Caco-2 (cell line): ENCODE measurements at regions not wholly inside any gene's neighbourhood (a gene's known extent, or its start where the extent isn't known, plus 50 kb on each side); places are given as distances from the start of the nearest gene placed in this dataset.

ENCODE experiments used
- BruUV-seq: library from RNA; stranded (reverse); fragments of 400-500 nt; replicated peaks from 2 replicates; lab custom pipeline; 2021; lab: Mats Ljungman, UMichigan
- CTCF ChIA-PET: fragments of 300-600 bp; sonication (Branson Sonifier 250); formaldehyde crosslinking; loops from one replicate; lab custom pipeline; 2022; ENCODE audit warnings: antibody characterized with exemption; lab: Charles Lee
- POLR2A ChIA-PET: fragments of 300-600 bp; sonication (Branson Sonifier 250); formaldehyde crosslinking; loops from one replicate; lab custom pipeline; 2022; ENCODE audit warnings: antibody characterized with exemption; lab: Charles Lee
- DNase-seq, 2 experiments: peaks; one replicate each; pipeline versions ENCODE4 v3.0.0 to v3.0.0-alpha.2; 2020 to 2022
- H3K27me3 ChIP-seq: replicated peaks from 2 replicates; pipeline ENCODE4 v1.6.0; 2011; ENCODE audit warnings: low read length; ENCODE audit not compliant: control insufficient read depth, insufficient read depth
- H3K36me3 ChIP-seq: 2 replicates; pipeline ENCODE4 v1.5.1; 2011; ENCODE audit warnings: low read length; ENCODE audit not compliant: control insufficient read depth, insufficient read depth
- H3K4me1 ChIP-seq: fragments of 250-450 bp; sonication (Bioruptor Pico); 2 replicates; pipeline ENCODE4 v1.5.1; 2020; ENCODE audit warnings: mild to moderate bottlenecking
- H3K4me3 ChIP-seq: 2 replicates; pipeline ENCODE4 v1.5.1; 2011; ENCODE audit warnings: low read depth, mild to moderate bottlenecking, control low read depth, low read length
- H3K9me3 ChIP-seq: fragments of 250-450 bp; sonication (Bioruptor Pico); 2 replicates; pipeline ENCODE4 v1.5.1; 2020; ENCODE audit warnings: mild to moderate bottlenecking, moderate library complexity
- H3K27ac Mint-ChIP-seq: one replicate; pipeline ENCODE4 v1.8.0; 2022; ENCODE audit warnings: mixed read lengths; ENCODE audit not compliant: unreplicated experiment
- H3K27me3 Mint-ChIP-seq: one replicate; pipeline ENCODE4 v1.8.0; 2022; ENCODE audit warnings: mixed read lengths; ENCODE audit not compliant: insufficient read depth, unreplicated experiment
- H3K36me3 Mint-ChIP-seq: one replicate; pipeline ENCODE4 v1.8.0; 2022; ENCODE audit warnings: mild to moderate bottlenecking, mixed read lengths; ENCODE audit not compliant: insufficient read depth, unreplicated experiment
- H3K4me1 Mint-ChIP-seq: one replicate; pipeline ENCODE4 v1.8.0; 2022; ENCODE audit warnings: low read depth, mixed read lengths; ENCODE audit not compliant: unreplicated experiment
- H3K4me3 Mint-ChIP-seq: one replicate; pipeline ENCODE4 v1.8.0; 2022; ENCODE audit warnings: mild to moderate bottlenecking, moderate library complexity, mixed read lengths; ENCODE audit not compliant: unreplicated experiment
- H3K9me3 Mint-ChIP-seq: one replicate; pipeline ENCODE4 v1.8.0; 2022; ENCODE audit warnings: mixed read lengths; ENCODE audit not compliant: unreplicated experiment
- intact Hi-C: fragments of 100-400 bp; cut with micrococcal nuclease; formaldehyde crosslinking; loops from one replicate; pipeline ENCODE4 v1.10.0; 2022; ENCODE audit not compliant: unreplicated experiment
- TF ChIP-seq, protein P1 (sequence below), 2 experiments: fragments of 200-600 bp in 1 of 2; IDR thresholded peaks; 1 replicate in 1 of 2; 2 replicates in 1 of 2; pipeline versions ENCODE4 v1.5.1 to v1.8.0; 2011 to 2022; ENCODE audit warnings: antibody characterized with exemption in 1 of 2, control low read depth in 1 of 2, inconsistent platforms in 1 of 2, low read depth in 1 of 2, low read length in 1 of 2, mild to moderate bottlenecking in 1 of 2, moderate library complexity in 1 of 2; ENCODE audit not compliant: insufficient read depth in 1 of 2, severe bottlenecking in 1 of 2, unreplicated experiment in 1 of 2

DNA sequence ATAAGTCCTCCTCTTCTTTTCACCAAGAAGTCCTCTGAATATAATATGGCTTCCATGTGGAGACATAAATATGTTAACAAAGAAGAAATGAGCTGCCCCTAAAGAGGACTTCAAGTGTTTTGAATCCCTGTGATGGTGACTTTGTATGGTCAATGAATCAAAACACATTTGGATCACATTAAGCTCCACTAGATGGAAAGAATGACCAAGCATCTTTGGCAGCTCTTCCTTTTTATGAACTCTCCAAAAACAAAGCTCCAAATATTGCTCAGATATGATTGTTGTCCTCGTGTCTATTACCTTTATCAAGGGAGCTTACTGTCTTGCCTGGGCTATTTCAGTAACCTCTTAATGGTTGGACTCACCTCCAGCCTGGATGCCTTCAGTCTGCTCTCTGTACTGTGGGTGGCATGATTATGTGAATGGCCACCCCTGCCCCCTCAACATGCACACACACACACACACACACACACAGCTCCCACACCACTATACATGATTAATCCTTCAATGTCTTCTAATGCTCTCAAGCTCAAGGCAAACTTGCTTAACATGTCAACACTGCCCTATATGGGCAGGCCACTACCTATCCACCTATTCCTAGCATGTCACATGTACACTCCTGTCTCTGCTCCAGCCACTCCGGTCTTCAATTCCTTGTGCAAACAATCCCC is 346.6 kb upstream of the SALL1 start:
- ChIA-PET CTCF (no interaction called here), POLR2A (no interaction called here)
- Histone ChIP-seq H3K36me3 (no peaks in the 10 kb centered on the region), H3K4me3 (no peak overlapping the region), H3K4me1 (no peaks in the 10 kb centered on the region), H3K27me3 (no peaks in the 10 kb centered on the region), H3K9me3 (no peaks in the 10 kb centered on the region)
- H3K27me3 Mint-ChIP-seq, result peaks cover 2% of the 10 kb centered on the region
- TF ChIP-seq, protein P1, sequence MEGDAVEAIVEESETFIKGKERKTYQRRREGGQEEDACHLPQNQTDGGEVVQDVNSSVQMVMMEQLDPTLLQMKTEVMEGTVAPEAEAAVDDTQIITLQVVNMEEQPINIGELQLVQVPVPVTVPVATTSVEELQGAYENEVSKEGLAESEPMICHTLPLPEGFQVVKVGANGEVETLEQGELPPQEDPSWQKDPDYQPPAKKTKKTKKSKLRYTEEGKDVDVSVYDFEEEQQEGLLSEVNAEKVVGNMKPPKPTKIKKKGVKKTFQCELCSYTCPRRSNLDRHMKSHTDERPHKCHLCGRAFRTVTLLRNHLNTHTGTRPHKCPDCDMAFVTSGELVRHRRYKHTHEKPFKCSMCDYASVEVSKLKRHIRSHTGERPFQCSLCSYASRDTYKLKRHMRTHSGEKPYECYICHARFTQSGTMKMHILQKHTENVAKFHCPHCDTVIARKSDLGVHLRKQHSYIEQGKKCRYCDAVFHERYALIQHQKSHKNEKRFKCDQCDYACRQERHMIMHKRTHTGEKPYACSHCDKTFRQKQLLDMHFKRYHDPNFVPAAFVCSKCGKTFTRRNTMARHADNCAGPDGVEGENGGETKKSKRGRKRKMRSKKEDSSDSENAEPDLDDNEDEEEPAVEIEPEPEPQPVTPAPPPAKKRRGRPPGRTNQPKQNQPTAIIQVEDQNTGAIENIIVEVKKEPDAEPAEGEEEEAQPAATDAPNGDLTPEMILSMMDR (IDR thresholded peaks at IDR 0.05; ENCODE audit: insufficient read depth in 1 of 2, low read depth in 1 of 2, low read length in 1 of 2, severe bottlenecking in 1 of 2, unreplicated experiment in 1 of 2), result no peak
- H3K4me3 Mint-ChIP-seq, result no peak overlapping the region
- no peaks in the 10 kb centered on the region for H3K36me3 Mint-ChIP-seq
- H3K4me1 Mint-ChIP-seq, result no peaks in the 10 kb centered on the region
- no TSS peak for BruUV-seq
- no peak for DNase-seq
- intact Hi-C loops, result no loop called here
- H3K9me3 Mint-ChIP-seq, result no peaks in the 10 kb centered on the region
- no peak overlapping the region for H3K27ac Mint-ChIP-seq

GRCh38 chr16:51490866-51491265 is 339.8 kb upstream of the SALL1 start:
- Histone ChIP-seq H3K9me3 (peaks cover 8% of the 10 kb centered on the region; the same call in 1 of the 2 replicates), H3K27me3 (no peaks in the 10 kb centered on the region), H3K4me1 (no peaks in the 10 kb centered on the region), H3K36me3 (no peaks in the 10 kb centered on the region), H3K4me3 (no peak overlapping the region)
- intact Hi-C loops, result no loop called here
- DNase-seq, result no peak
- Mint-ChIP-seq H3K36me3 (no peaks in the 10 kb centered on the region), H3K4me3 (no peak overlapping the region), H3K9me3 (peaks cover 10% of the 10 kb centered on the region), H3K27ac (no peak overlapping the region), H3K27me3 (peaks cover 2% of the 10 kb centered on the region), H3K4me1 (no peaks in the 10 kb centered on the region)
- CTCF ChIA-PET, result no interaction called here
- TF ChIP-seq, protein P1 (IDR thresholded peaks at IDR 0.05; ENCODE audit: insufficient read depth in 1 of 2, low read depth in 1 of 2, low read length in 1 of 2, severe bottlenecking in 1 of 2, unreplicated experiment in 1 of 2), result no peak
- BruUV-seq, result no TSS peak
- POLR2A ChIA-PET, result no interaction called here

GRCh38 chr16:51487880-51488279 is 336.8 kb upstream of the SALL1 start:
- Mint-ChIP-seq H3K27ac (no peak overlapping the region), H3K9me3 (peaks cover 26% of the 10 kb centered on the region), H3K4me3 (no peak overlapping the region), H3K4me1 (no peaks in the 10 kb centered on the region), H3K36me3 (no peaks in the 10 kb centered on the region), H3K27me3 (peaks cover 2% of the 10 kb centered on the region)
- no peak overlapping the region for H3K4me3 ChIP-seq
- no peaks in the 10 kb centered on the region for H3K36me3 ChIP-seq
- no peaks in the 10 kb centered on the region for H3K4me1 ChIP-seq
- no peaks in the 10 kb centered on the region for H3K27me3 ChIP-seq
- H3K9me3 ChIP-seq, result peaks cover 11% of the 10 kb centered on the region; the same call in 1 of the 2 replicates
- BruUV-seq, result no TSS peak
- no peak for DNase-seq
- CTCF ChIA-PET, result no interaction called here
- TF ChIP-seq, protein P1 (IDR thresholded peaks at IDR 0.05; ENCODE audit: insufficient read depth in 1 of 2, low read depth in 1 of 2, low read length in 1 of 2, severe bottlenecking in 1 of 2, unreplicated experiment in 1 of 2), result no peak
- intact Hi-C loops, result no loop called here
- POLR2A ChIA-PET, result no interaction called here
